ENCODE measurements at regions not wholly inside any gene's neighbourhood (a gene's known extent, or its start where the extent isn't known, plus 50 kb on each side); places are given as distances from the start of the nearest gene placed in this dataset.

- ChIA-PET CTCF (interaction anchor here (1.0 to 1.3 kb wide), 2 partner anchors 23 to 434 kb away, joined by 3 read pairs; no protein-coding TSS in a partner anchor), POLR2A (no interaction called here)
- Histone ChIP-seq H3K79me2 (ENCODE audit: control insufficient read depth, insufficient read depth, low read length) (no peaks in the 10 kb centered on the region), H3K9me3 (replicated peaks; ENCODE audit: control insufficient read depth, insufficient read depth, low read length) (no peaks in the 10 kb centered on the region), H3K9me1 (replicated peaks; ENCODE audit: control insufficient read depth, extremely low read depth, insufficient read depth, low read length) (no peaks in the 10 kb centered on the region), H3K4me3 (replicated peaks in 1 of 3; ENCODE audit: insufficient read depth in 1 of 3, low read depth in 1 of 3, low read length in 3 of 3) (no peak overlapping the region), H3K27ac (ENCODE audit: insufficient read depth, low read depth, low read length) (no peak overlapping the region), H3K4me1 (ENCODE audit: control insufficient read depth, extremely low read depth, insufficient read depth, low read length) (peaks cover 6% of the 10 kb centered on the region), H3K4me2 (ENCODE audit: insufficient read depth, low read length) (no peak overlapping the region), H4K20me1 (replicated peaks; ENCODE audit: control insufficient read depth, extremely low read depth, insufficient read depth, low read length) (no peaks in the 10 kb centered on the region), H2AFZ (ENCODE audit: low read depth, low read length) (no peak overlapping the region), H3K9ac (replicated peaks; ENCODE audit: extremely low read depth, insufficient read depth, low read length) (no peak overlapping the region), H3K36me3 (ENCODE audit: control insufficient read depth in 2 of 2, extremely low read depth in 1 of 2, insufficient read depth in 2 of 2, low read length in 2 of 2) (no peaks in the 10 kb centered on the region), H3K27me3 (ENCODE audit: control insufficient read depth in 2 of 2, insufficient read depth in 2 of 2, low read length in 2 of 2) (no peaks in the 10 kb centered on the region)
- dilution Hi-C loops (cut with MboI; ENCODE audit: extremely low pct_ligation_motif_present, low sequenced_read_pairs) (no loop called here), intact Hi-C loops (cut with micrococcal nuclease) (loop anchor here (5.0 kb wide), 2 partner anchors 257 to 747 kb away; no protein-coding TSS in a partner anchor)
- FAIRE-seq, result no peak
- no peak for DNase-seq (ENCODE audit: low read depth, low spot score)
- no peak for TF ChIP-seq FOS (IDR thresholded peaks at IDR 0.05; ENCODE audit: borderline replicate concordance, insufficient read depth, low read length)
- TF ChIP-seq MYC (IDR thresholded peaks at IDR 0.05; ENCODE audit: low read depth, low read length), result no peak
- no peak for TF ChIP-seq POLR2A (IDR thresholded peaks at IDR 0.05; ENCODE audit: low read depth, low read length)
- no peak for TF ChIP-seq CTCF (IDR thresholded peaks at IDR 0.05; ENCODE audit: extremely low read depth in 1 of 2, insufficient read depth in 1 of 2, low read depth in 1 of 2, low read length in 2 of 2)
- no peak for TF ChIP-seq GATA2 (IDR thresholded peaks at IDR 0.05; ENCODE audit: insufficient read depth, insufficient read length, low read depth, low read length)
- no peak for TF ChIP-seq JUN (IDR thresholded peaks at IDR 0.05; ENCODE audit: borderline replicate concordance, insufficient read depth, insufficient read length, low read depth)
- TF ChIP-seq POLR2AphosphoS5 (IDR thresholded peaks at IDR 0.05; ENCODE audit: insufficient read depth, low read depth, low read length), result no peak
- TF ChIP-seq EZH2 (IDR thresholded peaks at IDR 0.05; ENCODE audit: borderline replicate concordance, low read depth, low read length, severe bottlenecking), result no peak
- TF ChIP-seq, protein P1, sequence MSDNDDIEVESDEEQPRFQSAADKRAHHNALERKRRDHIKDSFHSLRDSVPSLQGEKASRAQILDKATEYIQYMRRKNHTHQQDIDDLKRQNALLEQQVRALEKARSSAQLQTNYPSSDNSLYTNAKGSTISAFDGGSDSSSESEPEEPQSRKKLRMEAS (IDR thresholded peaks at IDR 0.05; ENCODE audit: insufficient read depth, insufficient read length), result no peak
- BruUV-seq (replicated peaks), result no TSS peak
These were observed 67.0 kb upstream of the BCOR start for GRCh38 chrX:40164751-40165150.

Data from endothelial cell of umbilical vein (primary cell).